Dendritic cell treated with granulocyte-macrophage colony-stimulating factor and Interleukin-4, amounts not matched to agents 40 ng/mL and 50 ng/mL, for 4 days (primary cell): ENCODE measurements at regions not wholly inside any gene's neighbourhood (a gene's known extent, or its start where the extent isn't known, plus 50 kb on each side); places are given as distances from the start of the nearest gene placed in this dataset.

Experiments
- H3K27ac Mint-ChIP-seq: one replicate; pipeline ENCODE4 v1.8.0; 2022; ENCODE audit warnings: mild to moderate bottlenecking, mixed read lengths
- H3K27me3 Mint-ChIP-seq: one replicate; pipeline ENCODE4 v1.8.0; 2022; ENCODE audit warnings: mild to moderate bottlenecking, mixed read lengths
- H3K36me3 Mint-ChIP-seq: one replicate; pipeline ENCODE4 v1.8.0; 2022; ENCODE audit warnings: low read depth, mixed read lengths
- H3K4me1 Mint-ChIP-seq: one replicate; pipeline ENCODE4 v1.8.0; 2022; ENCODE audit warnings: low read depth, mixed read lengths
- H3K4me3 Mint-ChIP-seq: one replicate; pipeline ENCODE4 v1.8.0; 2022; ENCODE audit warnings: mild to moderate bottlenecking, moderate library complexity, mixed read lengths
- H3K9me3 Mint-ChIP-seq: one replicate; pipeline ENCODE4 v1.8.0; 2022; ENCODE audit warnings: mixed read lengths
- intact Hi-C: fragments of 100-400 bp; cut with micrococcal nuclease; formaldehyde crosslinking; loops from one replicate; pipeline ENCODE4 v1.15.0; 2022

- no peak overlapping the region for H3K27ac Mint-ChIP-seq
- peaks cover 26% of the 10 kb centered on the region for H3K4me1 Mint-ChIP-seq
- H3K27me3 Mint-ChIP-seq = no peaks in the 10 kb centered on the region
- intact Hi-C loops = no loop called here
- no peak overlapping the region for H3K4me3 Mint-ChIP-seq
- H3K9me3 Mint-ChIP-seq = no peaks in the 10 kb centered on the region
- peaks cover 16% of the 10 kb centered on the region for H3K36me3 Mint-ChIP-seq
These were observed 68.2 kb downstream of the ARHGAP35 start for GRCh38 chr19:46928951-46929350.

- intact Hi-C loops = loop anchor here (10.0 kb wide), 2 partner anchors 64 to 66 kb away; partner anchors contain the start of gene ARHGAP35
- peaks cover 20% of the 10 kb centered on the region for H3K4me1 Mint-ChIP-seq
- no peaks in the 10 kb centered on the region for H3K9me3 Mint-ChIP-seq
- peak overlapping the region; percentile 42 for H3K27ac Mint-ChIP-seq
- no peak overlapping the region for H3K4me3 Mint-ChIP-seq
- H3K27me3 Mint-ChIP-seq = no peaks in the 10 kb centered on the region
- H3K36me3 Mint-ChIP-seq = no peaks in the 10 kb centered on the region
These were observed 70.4 kb downstream of the ARHGAP35 start for GRCh38 chr19:46931202-46931601.

- no peaks in the 10 kb centered on the region for H3K9me3 Mint-ChIP-seq
- peaks cover 6% of the 10 kb centered on the region for H3K36me3 Mint-ChIP-seq
- H3K4me3 Mint-ChIP-seq = no peak overlapping the region
- H3K4me1 Mint-ChIP-seq = peaks cover 15% of the 10 kb centered on the region
- intact Hi-C loops = loop anchor here (10.0 kb wide), 2 partner anchors 62 to 68 kb away; partner anchors contain the start of gene ARHGAP35
- no peak overlapping the region for H3K27ac Mint-ChIP-seq
- H3K27me3 Mint-ChIP-seq = no peaks in the 10 kb centered on the region
These were observed 71.5 kb downstream of the ARHGAP35 start for GRCh38 chr19:46932346-46932745.

- intact Hi-C loops = loop anchor here (10.0 kb wide), 2 partner anchors 60 to 70 kb away; partner anchors contain the start of gene ARHGAP35
- H3K9me3 Mint-ChIP-seq = no peaks in the 10 kb centered on the region
- H3K27me3 Mint-ChIP-seq = no peaks in the 10 kb centered on the region
- no peak overlapping the region for H3K4me3 Mint-ChIP-seq
- no peak overlapping the region for H3K27ac Mint-ChIP-seq
- peaks cover 34% of the 10 kb centered on the region for H3K36me3 Mint-ChIP-seq
- H3K4me1 Mint-ChIP-seq = peaks cover 15% of the 10 kb centered on the region
These were observed 74.4 kb downstream of the ARHGAP35 start for GRCh38 chr19:46935066-46935663.

GRCh38 chr19:46943150-46943946, 76.3 kb upstream of the NPAS1 start:
- Mint-ChIP-seq H3K4me3 (no peak overlapping the region), H3K4me1 (peaks cover 11% of the 10 kb centered on the region), H3K27me3 (no peaks in the 10 kb centered on the region), H3K27ac (no peak overlapping the region), H3K36me3 (peaks cover 72% of the 10 kb centered on the region), H3K9me3 (no peaks in the 10 kb centered on the region)
- intact Hi-C loops = no loop called here

GRCh38 chr19:46944123-46944748, 75.4 kb upstream of the NPAS1 start:
- no peak overlapping the region for H3K27ac Mint-ChIP-seq
- peaks cover 65% of the 10 kb centered on the region for H3K36me3 Mint-ChIP-seq
- intact Hi-C loops = no loop called here
- H3K27me3 Mint-ChIP-seq = no peaks in the 10 kb centered on the region
- H3K4me3 Mint-ChIP-seq = no peak overlapping the region
- no peaks in the 10 kb centered on the region for H3K9me3 Mint-ChIP-seq
- peaks cover 11% of the 10 kb centered on the region for H3K4me1 Mint-ChIP-seq

GRCh38 chr19:46944918-46945628, 74.6 kb upstream of the NPAS1 start:
- no peaks in the 10 kb centered on the region for H3K27me3 Mint-ChIP-seq
- H3K36me3 Mint-ChIP-seq = peaks cover 57% of the 10 kb centered on the region
- H3K4me1 Mint-ChIP-seq = peaks cover 11% of the 10 kb centered on the region
- no peaks in the 10 kb centered on the region for H3K9me3 Mint-ChIP-seq
- intact Hi-C loops = no loop called here
- H3K27ac Mint-ChIP-seq = no peak overlapping the region
- no peak overlapping the region for H3K4me3 Mint-ChIP-seq

GRCh38 chr19:46945694-46946489, 73.7 kb upstream of the NPAS1 start:
- H3K4me3 Mint-ChIP-seq = no peak overlapping the region
- H3K27me3 Mint-ChIP-seq = no peaks in the 10 kb centered on the region
- no peak overlapping the region for H3K27ac Mint-ChIP-seq
- peaks cover 11% of the 10 kb centered on the region for H3K4me1 Mint-ChIP-seq
- intact Hi-C loops = no loop called here
- H3K9me3 Mint-ChIP-seq = no peaks in the 10 kb centered on the region
- peaks cover 49% of the 10 kb centered on the region for H3K36me3 Mint-ChIP-seq

- Mint-ChIP-seq H3K9me3 (no peaks in the 10 kb centered on the region), H3K27ac (peak overlapping the region; percentile 27), H3K27me3 (no peaks in the 10 kb centered on the region), H3K4me3 (no peak overlapping the region), H3K36me3 (peaks cover 45% of the 10 kb centered on the region), H3K4me1 (peaks cover 11% of the 10 kb centered on the region)
- intact Hi-C loops = no loop called here
These were observed 72.9 kb upstream of the NPAS1 start for GRCh38 chr19:46946611-46947238.

- Mint-ChIP-seq H3K27me3 (no peaks in the 10 kb centered on the region), H3K27ac (peak overlapping the region; percentile 12), H3K36me3 (peaks cover 43% of the 10 kb centered on the region), H3K4me3 (no peak overlapping the region), H3K9me3 (no peaks in the 10 kb centered on the region), H3K4me1 (peaks cover 11% of the 10 kb centered on the region)
- intact Hi-C loops = no loop called here
These were observed 71.8 kb upstream of the NPAS1 start for GRCh38 chr19:46947866-46948265.

- no peaks in the 10 kb centered on the region for H3K27me3 Mint-ChIP-seq
- no peak overlapping the region for H3K4me3 Mint-ChIP-seq
- H3K4me1 Mint-ChIP-seq = peaks cover 30% of the 10 kb centered on the region
- intact Hi-C loops = no loop called here
- H3K9me3 Mint-ChIP-seq = no peaks in the 10 kb centered on the region
- H3K36me3 Mint-ChIP-seq = peaks cover 33% of the 10 kb centered on the region
- peak overlapping the region; percentile 33 for H3K27ac Mint-ChIP-seq
These were observed 69.0 kb upstream of the NPAS1 start for GRCh38 chr19:46950526-46951170.

GRCh38 chr19:46951171-46951986, 68.3 kb upstream of the NPAS1 start:
- H3K27ac Mint-ChIP-seq = no peak overlapping the region

More at GRCh38 chr19:46951171-46951986, 68.3 kb upstream of the NPAS1 start:
- peaks cover 33% of the 10 kb centered on the region for H3K36me3 Mint-ChIP-seq
- H3K4me3 Mint-ChIP-seq = no peak overlapping the region
- peaks cover 32% of the 10 kb centered on the region for H3K4me1 Mint-ChIP-seq
- intact Hi-C loops = no loop called here
- no peaks in the 10 kb centered on the region for H3K27me3 Mint-ChIP-seq
- no peaks in the 10 kb centered on the region for H3K9me3 Mint-ChIP-seq
